NB4 (cell line): ENCODE measurements at regions not wholly inside any gene's neighbourhood (a gene's known extent, or its start where the extent isn't known, plus 50 kb on each side); places are given as distances from the start of the nearest gene placed in this dataset.

Source experiments
- MYC ChIP-seq: IDR thresholded peaks from 2 replicates; pipeline ENCODE4 v1.6.1; 2011; ENCODE audit warnings: low read depth, low read length
- POLR2A ChIP-seq: IDR thresholded peaks from 2 replicates; pipeline ENCODE4 v1.6.1; 2011; ENCODE audit warnings: mild to moderate bottlenecking; ENCODE audit not compliant: insufficient read length; ENCODE audit errors: extremely low read depth
- TF ChIP-seq, protein P1 (sequence below): IDR thresholded peaks from one replicate; pipeline ENCODE4 v1.5.1; 2012; ENCODE audit warnings: low read depth, low read length

DNA sequence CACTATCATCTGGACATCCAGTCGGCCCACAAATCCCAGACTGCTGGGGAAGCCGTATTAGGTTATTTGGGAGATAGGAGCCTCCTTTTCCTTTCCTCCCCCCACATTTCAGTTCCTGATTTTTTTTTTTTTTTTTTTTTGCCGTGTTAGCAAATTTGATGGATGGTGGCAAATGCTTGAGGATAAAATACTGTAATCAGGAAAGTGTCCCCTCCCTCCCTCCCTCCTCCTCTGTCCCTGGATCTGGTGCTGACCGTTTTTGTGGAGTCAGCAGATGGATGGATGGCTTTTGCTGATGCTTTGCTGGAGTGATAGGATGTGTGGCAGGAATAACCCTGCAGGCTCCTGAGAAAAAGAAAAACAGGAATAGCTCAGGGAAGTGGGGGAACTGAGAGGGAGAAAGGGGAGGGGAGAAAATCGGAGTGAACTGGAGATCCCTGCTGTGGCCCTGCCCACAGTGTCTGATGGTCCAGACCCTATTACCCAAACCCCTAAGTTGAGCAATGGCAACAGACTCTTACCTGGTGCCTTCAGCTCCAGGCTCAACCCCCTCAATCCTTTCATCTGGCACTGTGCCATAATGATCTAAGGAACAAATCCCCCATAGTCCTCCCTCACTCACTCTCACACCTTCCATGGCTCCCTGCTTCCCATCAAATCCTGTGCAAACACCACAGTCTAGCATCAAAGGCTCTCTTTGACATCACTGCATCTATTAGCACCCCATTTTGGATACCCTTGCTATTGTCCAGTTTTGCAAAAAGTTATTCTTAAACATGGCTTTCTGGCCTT lies 277.3 kb upstream of the CHD6 start:
- TF ChIP-seq, protein P1, sequence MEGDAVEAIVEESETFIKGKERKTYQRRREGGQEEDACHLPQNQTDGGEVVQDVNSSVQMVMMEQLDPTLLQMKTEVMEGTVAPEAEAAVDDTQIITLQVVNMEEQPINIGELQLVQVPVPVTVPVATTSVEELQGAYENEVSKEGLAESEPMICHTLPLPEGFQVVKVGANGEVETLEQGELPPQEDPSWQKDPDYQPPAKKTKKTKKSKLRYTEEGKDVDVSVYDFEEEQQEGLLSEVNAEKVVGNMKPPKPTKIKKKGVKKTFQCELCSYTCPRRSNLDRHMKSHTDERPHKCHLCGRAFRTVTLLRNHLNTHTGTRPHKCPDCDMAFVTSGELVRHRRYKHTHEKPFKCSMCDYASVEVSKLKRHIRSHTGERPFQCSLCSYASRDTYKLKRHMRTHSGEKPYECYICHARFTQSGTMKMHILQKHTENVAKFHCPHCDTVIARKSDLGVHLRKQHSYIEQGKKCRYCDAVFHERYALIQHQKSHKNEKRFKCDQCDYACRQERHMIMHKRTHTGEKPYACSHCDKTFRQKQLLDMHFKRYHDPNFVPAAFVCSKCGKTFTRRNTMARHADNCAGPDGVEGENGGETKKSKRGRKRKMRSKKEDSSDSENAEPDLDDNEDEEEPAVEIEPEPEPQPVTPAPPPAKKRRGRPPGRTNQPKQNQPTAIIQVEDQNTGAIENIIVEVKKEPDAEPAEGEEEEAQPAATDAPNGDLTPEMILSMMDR, result no peak
- TF ChIP-seq MYC (no peak), POLR2A (no peak)
